EH (cell line): ENCODE measurements at regions not wholly inside any gene's neighbourhood (a gene's known extent, or its start where the extent isn't known, plus 50 kb on each side); places are given as distances from the start of the nearest gene placed in this dataset.
"Not testable (repeated sequence)": the region's sequence is repeated elsewhere in the genome, so short reads cannot be mapped to it uniquely, and the experiment has no call there.

ENCODE experiments used
- DNase-seq: peaks from one replicate; pipeline ENCODE4 v3.0.0-alpha.2; 2015; ENCODE audit warnings: low read depth

GRCh38 chr1:104953555-104953954 is 1203.9 kb downstream of the AMY1C start:
- no peak for DNase-seq

DNA sequence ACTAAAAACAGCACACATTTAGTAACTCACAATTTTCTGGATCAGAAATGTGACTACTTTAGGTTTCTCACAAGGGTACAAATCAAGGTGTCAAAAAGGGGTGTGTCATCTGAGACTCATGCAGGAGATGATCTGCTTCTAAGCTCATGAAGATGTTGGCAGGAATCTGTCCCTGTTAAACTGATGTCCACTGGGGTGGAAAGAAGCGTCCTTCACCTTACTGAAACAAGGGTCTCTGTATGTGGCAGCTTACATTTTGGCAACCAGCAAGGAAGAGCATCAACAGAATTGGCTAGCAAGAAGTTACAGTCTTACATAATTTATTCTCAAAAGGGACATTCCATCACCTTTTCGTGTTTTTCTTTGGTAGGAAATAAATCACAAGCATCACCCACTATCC is 1223.8 kb downstream of the AMY1C start:
- DNase-seq: no peak

DNA sequence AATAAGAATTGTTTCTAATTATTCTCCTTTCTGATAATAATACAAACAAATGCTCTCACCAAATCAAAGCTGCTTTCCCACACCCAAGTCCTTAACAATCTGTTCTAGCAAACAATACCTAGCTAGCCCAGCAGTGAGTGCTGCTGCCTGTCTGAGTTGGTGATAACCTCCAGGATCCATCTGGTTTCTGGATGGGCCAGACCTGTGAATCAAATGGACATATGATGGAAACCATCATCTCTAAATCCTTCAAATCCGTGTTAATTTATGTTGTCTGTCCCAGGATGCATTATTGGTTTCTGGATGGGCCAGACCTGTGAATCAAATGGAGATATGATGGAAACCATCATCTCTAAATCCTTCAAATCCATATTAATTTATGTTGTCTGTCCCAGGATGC is 1230.0 kb downstream of the AMY1C start:
- DNase-seq: no peak

DNA sequence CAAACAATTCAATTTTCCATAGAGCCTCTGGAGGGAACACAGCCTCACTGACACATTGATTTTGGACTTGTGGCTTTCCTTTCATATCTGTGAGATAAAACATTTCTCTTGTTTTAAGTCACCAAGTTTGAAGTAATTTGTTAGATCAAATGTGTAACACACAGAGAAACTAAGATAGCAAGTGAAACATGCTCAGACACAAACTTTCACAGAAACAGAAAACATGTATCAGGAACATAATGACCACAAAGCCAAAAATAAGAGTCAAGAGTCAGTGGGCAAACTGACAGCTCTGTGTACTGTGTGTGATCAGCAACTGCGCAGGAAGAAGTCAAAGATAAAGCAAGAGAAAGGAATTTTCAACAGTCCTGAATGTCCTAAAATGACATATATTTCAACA is 1237.5 kb downstream of the AMY1C start:
- no peak for DNase-seq

DNA sequence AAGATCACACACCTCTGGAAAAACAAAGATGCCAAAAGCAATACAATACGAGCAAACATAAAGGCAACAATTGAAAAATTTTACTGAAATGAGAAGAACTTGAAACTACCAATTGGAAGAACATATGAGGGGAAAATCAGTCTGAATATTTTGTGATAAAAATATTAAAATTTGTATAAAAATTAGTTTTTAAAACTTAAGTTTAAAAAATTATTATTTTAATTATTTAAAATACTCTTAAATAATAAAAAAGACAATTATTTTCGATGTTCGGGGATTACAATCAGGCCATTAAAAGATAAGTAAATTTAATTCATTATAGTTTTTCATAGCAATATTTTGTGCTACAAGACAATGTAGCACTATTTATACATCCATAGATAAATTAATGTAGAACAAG is 1239.3 kb downstream of the AMY1C start:
- DNase-seq: no peak

DNA sequence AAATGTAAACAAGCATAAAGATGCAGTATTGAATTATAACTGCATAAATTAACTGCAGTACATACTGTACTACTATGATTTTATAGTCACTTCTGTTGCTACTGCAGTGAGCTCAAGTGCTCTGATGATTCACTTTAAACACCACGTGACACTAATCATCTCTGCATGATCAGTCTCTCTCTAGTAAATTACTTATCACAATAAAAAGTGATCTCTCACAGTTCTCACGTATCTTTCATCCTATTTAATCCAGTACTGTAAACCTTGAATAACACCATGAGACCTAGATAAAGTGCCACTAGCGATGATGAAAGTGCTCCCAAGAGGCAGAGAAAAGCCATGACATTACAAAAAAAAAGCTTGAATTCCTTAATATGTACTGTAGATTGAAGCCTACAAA is 1242.0 kb downstream of the AMY1C start:
- no peak for DNase-seq

DNA sequence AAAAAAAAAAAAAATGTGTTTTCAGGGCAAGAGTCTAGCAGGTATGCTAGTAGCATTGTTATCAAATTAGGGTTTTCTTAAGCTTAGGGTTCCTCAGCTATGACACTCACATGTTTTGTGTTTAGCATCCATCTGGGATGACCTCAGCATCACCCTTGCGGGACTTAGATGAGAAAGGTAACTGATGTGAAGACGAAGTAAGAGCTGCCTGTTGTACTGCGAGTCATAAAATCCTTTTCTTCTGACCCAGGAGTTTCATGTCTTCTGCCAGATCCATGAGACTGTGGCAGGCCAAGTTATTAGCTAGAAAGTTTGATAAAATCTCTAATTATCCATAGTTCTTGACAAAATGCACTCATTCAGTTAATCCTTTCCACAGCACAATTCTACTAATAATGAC is 1251.1 kb downstream of the AMY1C start:
- DNase-seq: no peak

DNA sequence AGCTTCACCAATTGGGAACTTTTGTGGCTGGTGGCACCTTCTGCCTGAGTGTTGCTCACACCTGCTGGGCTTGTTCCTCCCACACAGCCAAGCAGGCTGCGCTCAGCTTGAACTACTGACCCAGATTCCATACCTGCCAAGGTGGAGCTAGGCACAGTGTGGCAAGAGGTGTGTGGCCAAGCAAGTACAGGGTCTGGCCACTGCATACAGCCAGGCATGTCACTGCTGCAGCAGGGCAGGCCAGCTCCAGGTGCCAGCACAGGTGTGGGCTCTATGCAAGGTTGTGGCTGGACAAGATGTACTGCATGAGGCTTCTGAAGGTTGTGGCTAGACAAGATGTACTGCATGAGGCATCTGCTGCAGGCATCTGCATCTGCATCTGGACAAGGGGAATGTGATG is 1254.8 kb downstream of the AMY1C start:
- no peak for DNase-seq

DNA sequence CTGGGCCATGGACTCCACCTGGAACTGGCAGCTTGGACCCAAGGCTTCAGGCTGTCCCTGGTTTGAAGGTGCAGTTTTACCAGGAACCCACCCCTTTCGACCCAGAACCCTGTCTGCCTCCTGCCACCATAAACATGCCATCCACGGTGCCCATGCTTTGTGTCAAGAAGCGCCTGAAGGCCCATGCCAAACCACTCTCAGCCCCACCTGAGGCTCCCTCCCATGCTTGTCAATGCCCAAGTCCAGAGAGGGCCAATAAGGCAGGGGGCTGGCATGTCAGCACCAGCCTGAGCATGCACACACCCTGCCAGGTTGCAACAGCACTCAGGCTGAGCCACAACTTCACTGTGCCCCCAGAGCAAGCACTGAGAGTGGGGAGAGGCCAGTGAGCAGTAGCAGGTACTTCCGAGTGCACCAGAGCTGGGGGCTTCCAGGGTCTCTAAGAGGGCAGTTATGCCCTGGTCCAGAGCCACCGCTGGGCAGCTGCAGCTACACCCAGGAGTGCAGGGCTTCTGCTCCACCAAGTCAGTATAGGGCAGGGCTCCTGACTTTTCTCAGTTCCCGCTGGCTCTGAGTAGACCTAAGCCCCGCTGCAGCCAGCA is 1256.0 kb downstream of the AMY1C start:
- no peak for DNase-seq

GRCh38 chr1:105017587-105017986 is 1267.9 kb downstream of the AMY1C start:
- no peak for DNase-seq

GRCh38 chr1:105023719-105024118 is 1274.0 kb downstream of the AMY1C start:
- no peak for DNase-seq

- DNase-seq: no peak
These were observed 1278.3 kb downstream of the AMY1C start for GRCh38 chr1:105027838-105028471.

GRCh38 chr1:105072446-105072845 is 1322.7 kb downstream of the AMY1C start:
- no peak for DNase-seq

DNA sequence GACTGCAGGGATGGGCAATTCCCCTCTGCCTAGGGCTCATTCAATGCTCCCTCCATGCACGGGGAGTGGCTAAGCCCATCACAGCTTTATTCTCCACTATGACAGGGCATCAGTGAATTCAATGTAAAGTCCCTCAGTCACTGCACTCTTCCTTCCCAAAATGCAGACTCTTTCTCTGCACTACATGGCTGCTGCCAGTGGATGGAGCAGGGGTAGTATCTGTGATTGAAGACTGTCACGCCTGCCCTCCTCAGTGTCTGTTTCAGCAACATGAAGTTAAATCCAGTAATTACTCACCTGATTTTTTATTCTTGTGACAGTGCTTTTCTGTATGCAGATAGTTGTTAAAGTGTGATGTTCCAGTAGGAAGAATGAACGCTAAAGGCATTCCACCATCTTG is 1323.2 kb downstream of the AMY1C start:
- DNase-seq: no peak

- no peak for DNase-seq
These were observed 1324.0 kb downstream of the AMY1C start for GRCh38 chr1:105073660-105074059.

DNA sequence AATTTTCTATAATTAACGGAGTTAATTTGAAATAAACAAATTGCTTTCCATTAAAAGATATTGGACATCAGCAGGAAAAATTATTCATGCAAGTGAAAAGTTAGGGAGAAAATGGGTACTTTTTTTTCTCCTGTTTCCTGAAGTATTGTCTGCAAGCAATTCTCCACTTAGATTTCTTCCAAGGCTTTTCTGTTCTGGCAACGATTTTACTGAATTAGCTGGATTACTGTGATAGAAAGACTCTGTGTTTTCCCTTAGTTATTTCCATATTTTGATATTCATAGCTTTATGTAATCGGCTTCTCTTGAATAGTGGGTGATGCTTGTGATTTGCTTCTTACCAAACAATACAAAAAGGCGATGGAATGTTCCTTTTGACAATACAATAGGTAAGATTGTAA is 1333.9 kb downstream of the AMY1C start:
- no peak for DNase-seq

DNA sequence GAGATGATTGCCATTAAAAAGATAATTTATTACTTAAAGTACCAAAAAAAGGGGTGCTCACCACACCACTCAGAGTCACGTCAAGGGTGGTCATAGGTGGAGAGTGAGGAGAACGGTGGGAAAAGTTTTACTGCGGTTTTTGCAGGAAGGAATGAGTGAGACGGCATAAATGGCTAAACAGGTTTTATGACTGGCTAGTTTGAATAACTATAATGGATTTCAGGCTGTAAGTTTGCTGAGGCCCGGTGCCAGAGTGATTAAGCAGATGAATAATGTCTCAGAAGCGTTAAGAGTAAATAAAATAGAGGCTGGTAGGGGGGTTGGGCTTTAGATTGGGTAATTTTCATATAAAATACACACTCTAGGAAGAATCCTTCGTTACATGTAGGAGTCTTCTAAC is 1337.8 kb downstream of the AMY1C start:
- DNase-seq: no peak

DNA sequence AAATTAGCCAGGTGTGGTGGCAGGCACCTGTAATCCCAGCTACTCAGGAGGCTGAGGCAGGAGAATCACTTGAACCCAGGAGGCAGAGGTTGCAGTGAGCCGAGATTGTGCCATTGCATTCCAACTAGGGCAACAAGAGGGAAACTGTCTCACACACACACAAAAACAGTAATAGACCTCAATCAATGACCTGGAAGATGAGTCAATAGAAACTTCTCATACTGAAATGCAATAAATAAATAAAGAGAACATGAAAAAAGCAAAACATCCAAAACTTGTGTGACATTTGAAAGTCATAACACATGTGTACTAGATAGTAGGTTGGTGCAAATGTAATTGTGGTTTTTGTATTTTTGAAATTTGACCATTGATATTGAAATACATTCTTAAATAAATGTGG is 1338.5 kb downstream of the AMY1C start:
- no peak for DNase-seq

GRCh38 chr1:105093893-105094292 is 1344.2 kb downstream of the AMY1C start:
- DNase-seq: not testable (repeated sequence)

GRCh38 chr1:105100102-105100501 is 1350.4 kb downstream of the AMY1C start:
- no peak for DNase-seq

DNA sequence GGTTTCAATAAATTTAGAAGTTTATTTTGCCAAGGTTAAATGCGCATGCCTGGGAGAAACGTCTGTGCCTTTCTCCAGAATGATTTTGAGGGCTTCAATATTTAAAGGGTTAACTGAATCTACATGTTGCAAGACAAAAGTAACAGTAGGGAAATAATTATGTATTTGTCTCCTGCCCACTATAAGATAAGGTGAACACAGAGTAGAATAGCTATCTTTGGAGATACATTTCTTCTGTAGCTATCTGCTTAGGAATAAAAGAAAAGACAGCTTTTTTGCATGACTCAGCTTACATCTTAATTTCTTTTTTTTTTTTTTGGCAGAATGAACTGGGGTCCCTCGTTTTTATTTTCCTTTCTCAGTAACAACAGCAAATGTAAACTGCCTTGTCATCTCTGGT is 1351.6 kb downstream of the AMY1C start:
- DNase-seq: no peak

GRCh38 chr1:105102371-105102770 is 1352.7 kb downstream of the AMY1C start:
- DNase-seq: no peak

- no peak for DNase-seq
These were observed 1372.3 kb downstream of the AMY1C start for GRCh38 chr1:105122041-105122440.
